Left lobe of liver (tissue), 2 donors: ENCODE measurements at regions not wholly inside any gene's neighbourhood (a gene's known extent, or its start where the extent isn't known, plus 50 kb on each side); places are given as distances from the start of the nearest gene placed in this dataset.
"Not testable (repeated sequence)": the region's sequence is repeated elsewhere in the genome, so short reads cannot be mapped to it uniquely, and the experiment has no call there.

Experiments used
- ATAC-seq: fragments of 200-7000 bp; cut with Tn5 transposase; one replicate; pipeline ENCODE4 v1.9.1; 2020; ENCODE audit warnings: mild to moderate bottlenecking, moderate library complexity
- DNase-seq: peaks from one replicate; pipeline ENCODE4 v3.0.0-alpha.2; 2020; ENCODE audit warnings: low spot score
- donor health status: DM: no; HTN: no; CAD: no; lungs with moderate emphysema.
- donor health status: DM: no; HTN: yes; CAD: no.

DNA sequence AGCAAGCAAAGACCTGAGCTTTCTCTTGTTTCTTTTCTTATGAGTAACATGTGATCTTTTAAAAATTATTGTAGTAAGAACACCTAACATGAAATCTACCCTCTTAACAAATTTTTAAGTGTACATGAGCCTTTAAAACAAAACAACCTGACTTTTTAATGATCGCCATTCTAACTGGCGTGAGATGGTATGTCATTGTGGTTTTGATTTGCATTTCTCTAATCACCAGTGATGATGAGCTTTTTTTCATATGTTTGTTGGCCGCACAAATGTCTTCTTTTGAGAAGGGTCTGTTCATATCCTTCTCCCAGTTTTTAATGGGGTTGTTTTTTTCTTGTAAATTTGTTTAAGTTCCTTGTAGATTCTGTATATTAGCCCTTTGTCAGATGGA, 73.7 kb upstream of the BMP2 start:
- not testable (repeated sequence) for DNase-seq, ATAC-seq

- DNase-seq (no peak), ATAC-seq (no peak)
Measured at GRCh38 chr20:6693178-6693807, 74.2 kb upstream of the BMP2 start.

- no peak for DNase-seq
- no peak for ATAC-seq
Measured at GRCh38 chr20:6692566-6693173, 74.8 kb upstream of the BMP2 start.

GRCh38 chr20:6691516-6691915, 76.0 kb upstream of the BMP2 start:
- no peak for DNase-seq
- no peak for ATAC-seq

- no peak for DNase-seq
- no peak for ATAC-seq
Measured at GRCh38 chr20:6689339-6689973, 78.0 kb upstream of the BMP2 start.

- no peak for DNase-seq
- ATAC-seq = no peak
Measured at GRCh38 chr20:6686171-6686570, 81.3 kb upstream of the BMP2 start.

DNA sequence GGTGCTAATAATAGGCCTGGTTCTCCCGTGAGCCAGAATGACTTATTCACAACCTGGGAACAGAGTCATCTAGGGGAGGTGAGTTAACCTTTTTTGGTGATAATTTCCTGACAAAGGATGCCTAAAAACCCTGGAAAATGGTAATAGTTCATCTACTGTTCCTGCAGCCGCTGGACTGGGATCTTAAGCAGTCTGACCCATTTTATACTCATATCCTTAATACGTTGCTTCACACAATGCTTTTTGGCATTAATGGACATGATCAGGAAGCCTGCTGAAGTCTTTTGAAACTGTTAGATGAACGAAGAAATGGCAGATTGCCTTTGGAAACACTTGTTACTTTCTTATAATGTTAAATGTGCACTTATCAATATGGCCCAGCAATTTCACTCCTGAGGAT, 81.9 kb upstream of the BMP2 start:
- no peak for ATAC-seq
- DNase-seq = no peak

DNA sequence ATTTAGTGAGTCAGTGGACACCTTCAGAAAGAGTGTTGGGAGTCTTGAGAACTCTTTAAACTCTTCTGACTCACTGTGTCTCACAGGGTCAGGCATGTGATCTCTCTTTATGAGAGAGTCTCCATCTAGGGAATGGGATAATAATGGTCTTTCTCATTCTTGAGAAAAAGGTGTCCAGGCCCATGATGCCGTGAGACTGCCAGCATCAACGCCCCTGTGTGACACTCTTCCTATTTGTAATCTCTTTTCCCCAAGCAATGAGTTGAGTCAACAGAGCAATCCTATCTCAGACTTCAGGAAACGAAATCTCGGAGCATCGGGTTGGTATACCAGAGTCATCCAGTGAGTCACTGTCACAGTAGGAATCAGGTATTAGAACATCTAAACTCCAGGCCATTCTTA, 82.3 kb upstream of the BMP2 start:
- DNase-seq (no peak), ATAC-seq (no peak)

DNA sequence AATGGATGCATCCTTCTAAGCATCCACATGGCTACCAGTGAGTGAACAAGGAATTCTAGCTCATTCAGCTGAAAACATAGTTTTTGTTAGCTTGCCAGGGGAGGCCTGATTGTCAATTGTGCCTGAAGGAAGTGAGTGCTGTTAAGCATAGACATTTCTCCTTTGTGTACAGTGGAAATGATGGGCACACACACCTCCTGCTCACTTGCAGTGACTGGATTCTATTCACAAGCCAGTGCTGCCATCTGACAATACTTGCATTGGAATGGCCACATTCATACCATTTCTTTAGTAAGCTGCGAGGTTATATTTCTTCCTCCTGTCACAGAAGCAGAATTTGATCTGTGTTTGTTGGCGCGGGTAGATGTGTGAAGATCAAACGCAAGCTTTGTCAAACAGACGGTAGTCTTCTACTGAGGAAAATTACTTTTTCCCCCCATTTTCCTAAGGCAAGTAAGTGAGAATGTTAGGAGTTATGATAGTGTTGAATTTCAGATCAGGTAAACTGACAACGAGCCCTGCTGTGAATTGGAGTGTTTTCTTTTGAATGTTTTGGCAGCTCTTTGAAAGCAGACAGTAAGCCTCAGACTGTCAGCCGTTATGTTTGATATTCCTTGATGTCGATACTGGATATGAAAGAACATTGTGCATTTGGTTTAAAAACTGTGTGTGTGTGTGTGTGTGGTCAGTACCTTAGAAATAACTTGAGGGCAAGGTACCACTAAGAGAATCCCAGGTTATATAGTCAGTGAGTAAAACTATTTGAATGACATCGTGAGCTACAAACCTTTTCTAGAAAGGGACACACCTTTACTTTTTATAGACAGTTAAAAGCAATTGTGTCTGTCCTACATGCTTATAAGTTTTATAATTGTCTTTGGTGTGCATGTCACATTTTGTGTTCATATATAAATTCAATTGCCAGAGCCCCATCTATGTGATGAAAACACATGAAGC, 84.2 kb upstream of the BMP2 start:
- DNase-seq = no peak
- no peak for ATAC-seq

DNA sequence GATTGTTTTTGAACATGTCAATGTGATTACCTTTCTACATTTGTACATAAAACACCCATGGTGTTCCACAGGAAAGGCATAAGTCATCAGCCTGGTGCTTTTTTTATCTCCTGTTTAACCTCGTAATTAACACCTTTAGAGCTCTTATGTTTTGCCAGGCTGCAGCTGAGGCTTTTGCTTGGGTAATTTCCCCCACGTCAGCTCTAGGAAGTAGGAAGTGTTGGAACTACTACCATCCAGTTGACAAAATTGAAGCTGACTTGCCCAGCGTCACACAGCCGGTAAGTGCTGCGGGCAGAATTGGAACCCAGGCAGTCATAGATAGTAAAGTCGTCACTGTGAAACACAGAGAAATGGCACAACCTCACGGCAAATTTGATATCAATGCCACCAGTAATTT, 86.6 kb upstream of the BMP2 start:
- ATAC-seq = no peak

DNA sequence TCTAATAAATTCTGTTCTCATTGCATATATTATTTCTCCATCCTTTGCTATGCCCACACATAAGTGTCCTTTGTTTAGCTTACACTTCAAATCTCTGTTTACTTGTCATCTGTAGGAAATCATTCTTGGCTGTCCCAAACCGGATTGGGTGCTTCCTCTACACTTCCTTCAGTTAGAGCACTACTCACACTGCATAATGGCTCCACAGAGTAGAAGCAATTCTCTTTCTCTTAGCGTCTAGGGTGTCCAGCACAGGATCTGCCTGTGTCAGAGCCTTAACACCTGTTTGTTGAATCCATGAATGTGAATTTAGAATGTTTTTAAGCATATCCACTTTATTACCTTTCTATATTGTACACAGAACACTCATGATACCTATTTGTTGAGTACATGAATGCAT, 87.0 kb upstream of the BMP2 start:
- ATAC-seq = no peak
- no peak for DNase-seq

More for the DNA sequence above, 86.6 kb upstream of the BMP2 start:
- no peak for DNase-seq

DNA sequence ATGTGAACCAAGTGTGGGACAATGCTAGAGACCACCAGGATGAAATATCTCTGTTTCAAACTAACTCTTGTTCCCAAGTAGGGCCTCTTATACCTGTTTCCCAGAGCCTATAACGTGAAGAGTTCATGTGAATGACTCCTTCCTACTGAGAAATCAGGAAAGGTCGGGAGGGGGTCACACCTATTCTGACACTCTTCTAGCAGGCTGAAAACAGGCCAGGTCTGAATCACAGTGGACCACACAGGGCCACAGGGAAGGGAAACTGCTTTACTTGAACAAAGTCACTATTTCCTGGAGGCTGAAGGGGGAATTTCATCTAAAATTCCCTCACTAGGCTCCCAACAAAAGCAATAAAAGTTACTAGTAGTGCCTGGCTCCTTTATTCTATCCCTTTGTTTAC, 88.4 kb upstream of the BMP2 start:
- no peak for ATAC-seq

DNA sequence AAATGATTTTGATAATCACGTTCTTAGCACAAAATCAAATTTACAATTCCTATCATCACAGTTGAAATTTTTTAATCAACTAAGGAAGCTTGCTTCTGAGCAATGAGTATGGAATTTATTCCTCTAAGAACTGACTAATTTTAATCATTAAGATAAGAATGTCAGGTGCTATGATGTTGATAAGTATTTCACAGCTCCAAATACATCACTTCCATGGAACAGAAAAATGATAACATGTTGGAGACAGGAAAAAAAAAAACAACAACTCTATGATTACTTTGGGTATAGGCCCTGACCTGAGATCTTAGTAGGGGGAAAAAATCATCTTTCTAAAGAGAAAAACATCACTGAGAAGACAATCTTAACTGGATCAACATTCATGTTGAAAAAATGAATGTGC, 89.4 kb upstream of the BMP2 start:
- ATAC-seq = no peak
- no peak for DNase-seq

More for the DNA sequence above, 88.4 kb upstream of the BMP2 start:
- DNase-seq = no peak

GRCh38 chr20:6674831-6675230, 92.7 kb upstream of the BMP2 start:
- ATAC-seq = peak; percentile 40
- no peak for DNase-seq

DNA sequence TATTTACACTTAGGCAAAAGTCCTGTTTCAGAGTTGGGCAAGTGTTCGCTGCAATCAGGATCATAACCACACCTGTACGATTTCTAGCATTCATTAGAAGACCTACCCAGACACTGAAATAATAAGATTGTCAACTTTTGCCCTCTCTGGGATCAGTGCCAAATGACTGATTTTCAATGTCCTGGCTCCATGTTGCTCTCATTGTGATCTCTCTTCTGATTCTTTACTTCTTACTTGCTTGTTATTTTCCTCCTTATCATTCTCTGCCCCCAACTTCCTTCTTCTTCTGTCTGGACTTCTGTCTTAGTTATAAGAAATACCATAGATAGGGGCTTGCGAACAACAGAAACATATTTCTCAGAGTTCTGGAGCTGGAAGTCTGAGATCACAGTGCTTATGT, 94.4 kb upstream of the BMP2 start:
- ATAC-seq = no peak
- no peak for DNase-seq

DNA sequence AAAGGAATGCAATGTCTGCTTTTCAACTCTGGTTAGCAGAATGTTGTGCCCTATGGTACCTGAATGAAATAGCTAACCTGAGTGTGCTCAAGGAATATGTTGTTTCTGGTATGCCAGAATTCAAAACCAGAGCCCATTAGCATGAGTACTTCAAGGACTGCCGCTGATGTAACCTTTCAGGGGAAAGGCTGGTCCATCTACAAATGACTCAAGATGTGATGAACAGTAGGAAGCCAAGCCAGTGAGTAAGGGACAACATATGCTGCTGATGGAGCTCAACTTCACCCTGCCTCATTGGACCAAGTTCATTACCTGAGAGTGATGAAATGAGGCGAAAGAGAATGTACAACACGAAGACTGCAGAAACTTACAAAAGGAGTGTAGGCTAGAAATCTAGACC, 95.7 kb upstream of the BMP2 start:
- ATAC-seq = no peak

DNA sequence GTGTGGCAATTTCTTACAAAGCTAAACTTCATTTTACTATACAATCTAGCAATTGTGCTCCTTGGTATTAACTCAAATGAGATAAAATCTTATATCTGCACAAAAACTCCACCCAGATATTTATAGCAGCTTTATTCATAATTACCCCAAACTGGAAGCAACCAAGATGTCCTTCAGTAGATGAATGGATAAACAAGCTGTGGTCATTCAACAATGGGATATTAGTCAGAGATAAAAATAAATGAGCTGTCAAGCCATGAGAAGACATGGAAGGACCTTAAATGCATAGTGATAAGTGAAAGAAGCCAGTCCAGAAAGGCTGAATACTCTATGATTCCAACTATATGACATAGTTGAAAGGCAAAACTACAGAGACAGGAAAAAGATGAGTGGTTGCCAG, 98.9 kb upstream of the BMP2 start:
- no peak for DNase-seq
- ATAC-seq = no peak

More for the DNA sequence above, 95.7 kb upstream of the BMP2 start:
- DNase-seq = no peak

DNA sequence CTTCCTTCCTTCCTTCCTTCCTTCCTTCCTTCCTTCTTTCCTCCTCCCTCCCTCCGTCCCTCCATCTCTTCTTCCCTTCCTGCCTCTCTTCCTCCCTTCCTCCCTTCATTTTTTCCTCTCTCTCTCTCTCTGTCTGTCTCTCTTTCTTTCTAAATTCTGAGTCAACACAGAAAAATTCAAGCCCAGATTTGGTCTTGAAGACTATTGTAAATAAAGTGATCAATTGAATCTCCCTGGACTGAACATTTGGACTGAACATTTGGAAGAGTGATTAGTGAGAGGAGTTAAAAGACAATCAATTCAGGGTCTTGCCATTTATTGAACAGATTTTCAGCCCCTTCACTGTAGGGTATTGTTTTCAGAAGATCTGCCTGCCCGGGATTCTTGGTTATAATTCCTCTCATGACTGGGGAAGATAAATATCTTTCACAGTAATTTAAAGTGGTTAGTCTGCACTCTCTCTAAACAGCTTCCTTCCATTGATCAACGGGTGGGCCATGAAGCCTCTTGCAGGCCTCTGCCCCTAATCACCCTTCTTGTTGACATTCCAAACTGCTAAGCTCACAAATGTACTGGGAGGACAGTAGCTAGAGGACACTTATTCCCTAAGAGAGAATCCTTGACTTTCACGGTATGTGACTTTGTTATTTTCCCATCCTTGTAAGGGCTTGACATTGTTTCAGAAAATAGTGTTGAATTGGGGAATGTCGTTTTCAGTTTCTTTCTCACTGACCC, 101.7 kb upstream of the BMP2 start:
- no peak for ATAC-seq

GRCh38 chr20:6665161-6665560, 102.3 kb upstream of the BMP2 start:
- DNase-seq (no peak), ATAC-seq (no peak)

More for the DNA sequence above, 101.7 kb upstream of the BMP2 start:
- no peak for DNase-seq

DNA sequence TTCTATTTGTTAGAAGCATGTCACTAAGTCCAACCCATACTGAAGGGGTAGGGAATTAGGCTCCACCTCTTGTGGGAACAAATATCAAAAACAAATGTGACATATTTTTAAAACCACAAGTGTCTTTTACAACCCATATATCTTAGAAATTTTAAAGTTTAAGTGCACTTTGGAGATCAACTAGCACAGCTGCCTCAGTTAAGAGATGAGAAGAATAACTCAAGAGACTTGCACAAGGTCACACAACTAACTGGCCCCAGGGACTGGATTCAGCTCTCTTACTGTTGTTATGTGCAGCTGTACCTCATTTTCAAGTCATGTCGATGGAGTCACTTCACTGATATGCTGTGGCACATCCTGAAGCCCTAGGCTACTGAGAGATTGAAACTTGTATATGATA, 102.9 kb upstream of the BMP2 start:
- no peak for DNase-seq
- no peak for ATAC-seq
